Aorta (tissue), 5 donors: ENCODE measurements at regions not wholly inside any gene's neighbourhood (a gene's known extent, or its start where the extent isn't known, plus 50 kb on each side); places are given as distances from the start of the nearest gene placed in this dataset.

ENCODE experiments used
- ATAC-seq: fragments of 200-7000 bp; cut with Tn5 transposase; one replicate; pipeline ENCODE4 v1.9.1; 2022; ENCODE audit warnings: moderate library complexity; ENCODE audit not compliant: low FRiP score
- DNase-seq, 2 donors: peaks; one replicate each; pipeline ENCODE4 v3.0.0-alpha.2; 2020
- H3K27ac ChIP-seq, 2 donors: one replicate each; pipeline ENCODE4 v1.5.1; 2013; ENCODE audit warnings: low read length in 2 of 2, mild to moderate bottlenecking in 2 of 2, moderate library complexity in 2 of 2, control low read depth in 1 of 2, inconsistent platforms in 1 of 2, low read depth in 1 of 2
- H3K27me3 ChIP-seq, 2 donors: one replicate each; pipeline ENCODE4 v1.6.1; 2013; ENCODE audit warnings: control low read depth in 1 of 2, low read length in 1 of 2, mild to moderate bottlenecking in 1 of 2, moderate library complexity in 1 of 2; ENCODE audit not compliant: insufficient read depth in 2 of 2, control insufficient read depth in 1 of 2
- H3K36me3 ChIP-seq, 2 donors: one replicate each; pipeline ENCODE4 v1.6.1; 2013; ENCODE audit warnings: control low read depth in 1 of 2, low read length in 1 of 2, mild to moderate bottlenecking in 1 of 2; ENCODE audit not compliant: insufficient read depth in 2 of 2, control insufficient read depth in 1 of 2
- H3K4me1 ChIP-seq, 2 donors: one replicate each; pipeline ENCODE4 v1.6.1; 2013; ENCODE audit warnings: low read length in 2 of 2, control low read depth in 1 of 2, mild to moderate bottlenecking in 1 of 2, moderate library complexity in 1 of 2; ENCODE audit not compliant: insufficient read depth in 2 of 2, control insufficient read depth in 1 of 2
- H3K4me3 ChIP-seq, 2 donors: one replicate each; pipeline ENCODE4 v1.5.1; 2013; ENCODE audit warnings: low read length in 2 of 2, control low read depth in 1 of 2, mild to moderate bottlenecking in 1 of 2
- H3K9me3 ChIP-seq: one replicate; pipeline ENCODE4 v1.6.1; 2013; ENCODE audit warnings: mild to moderate bottlenecking, low read length; ENCODE audit not compliant: control insufficient read depth
- WGBS, 2 donors: extraction: QIAGEN DNeasy Blood & Tissue Kit; methylation state at CpG; one replicate each; pipeline ENCODE4 v1.1.7; 2013; 5-methylcytosine and 5-hydroxymethylcytosine counted together
- intact Hi-C, 2 donors: fragments of 100-400 bp; cut with DNase I; formaldehyde crosslinking; loops; one replicate each; pipeline versions ENCODE4 v1.14.2 to v1.15.0; 2022
- donor health status: healthy with polysubstance abuse.
- donor health status: Bipolar disorder and iron deficiency.
- donor health status: DM: no; HTN: no; CAD: no.
- donor health status: DM: no; HTN: no; CAD: no.
- donor health status: DM: yes; HTN: yes; CAD: no.

GRCh38 chr12:86456241-86456640, 200.1 kb upstream of the MGAT4C start:
- ATAC-seq (no peak), DNase-seq (no peak)
- Histone ChIP-seq H3K4me1 (no peaks in the 10 kb centered on the region), H3K36me3 (no peaks in the 10 kb centered on the region), H3K27me3 (no peaks in the 10 kb centered on the region), H3K27ac (no peak overlapping the region), H3K4me3 (no peak overlapping the region), H3K9me3 (no peaks in the 10 kb centered on the region)
- 84 to 91% methylated on average over 3 of the region's 3 CpGs for WGBS, 2 donors
- intact Hi-C loops, result no loop called here

- WGBS, 2 donors, result 36 to 52% methylated on average over 5 of the region's 5 CpGs
- Histone ChIP-seq H3K36me3 (no peaks in the 10 kb centered on the region), H3K27me3 (no peaks in the 10 kb centered on the region), H3K27ac (no peak overlapping the region), H3K4me3 (no peak overlapping the region), H3K4me1 (peaks cover 0 to 2% of the 10 kb centered on the region in 2 donors), H3K9me3 (no peaks in the 10 kb centered on the region)
- no peak for ATAC-seq
- DNase-seq, result no peak
- intact Hi-C loops, result no loop called here
Measured at GRCh38 chr12:86445356-86445755, 189.2 kb upstream of the MGAT4C start.

GRCh38 chr12:86435053-86435452, 178.9 kb upstream of the MGAT4C start:
- H3K27ac ChIP-seq, result no peak overlapping the region
- WGBS, 2 donors, result 10 to 25% methylated on average over 1 of the region's 1 CpG
- no peaks in the 10 kb centered on the region for H3K27me3 ChIP-seq
- no peaks in the 10 kb centered on the region for H3K36me3 ChIP-seq
- H3K4me1 ChIP-seq, result no peaks in the 10 kb centered on the region
- no peak overlapping the region for H3K4me3 ChIP-seq
- intact Hi-C loops, result no loop called here
- DNase-seq (no peak), ATAC-seq (no peak)
- H3K9me3 ChIP-seq, result peaks cover 6% of the 10 kb centered on the region

DNA sequence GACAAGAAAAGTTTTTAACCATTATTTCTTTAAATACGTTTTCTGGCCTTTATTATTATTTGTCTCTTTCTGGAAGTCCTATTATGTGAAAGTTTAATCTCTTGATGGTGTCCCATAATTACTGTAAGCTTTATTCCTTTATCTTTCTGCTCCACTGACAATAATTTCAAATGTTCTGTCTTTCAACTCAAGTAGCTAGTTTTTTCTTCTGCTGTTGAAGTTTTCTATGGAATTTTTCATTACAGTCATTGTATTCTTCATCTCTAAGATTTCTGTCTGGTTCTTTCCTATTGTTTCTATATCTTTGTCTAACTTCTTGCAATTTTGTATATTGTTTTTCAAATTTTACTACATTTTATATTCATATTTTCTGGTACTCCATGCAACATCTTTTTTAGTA, 173.6 kb upstream of the MGAT4C start:
- Histone ChIP-seq H3K36me3 (no peaks in the 10 kb centered on the region), H3K9me3 (peaks cover 7% of the 10 kb centered on the region), H3K4me1 (no peaks in the 10 kb centered on the region), H3K27ac (no peak overlapping the region), H3K4me3 (no peak overlapping the region), H3K27me3 (no peaks in the 10 kb centered on the region)
- WGBS, 2 donors, result 69 to 71% methylated on average over 1 of the region's 1 CpG
- intact Hi-C loops, result no loop called here
- DNase-seq, result no peak
- no peak for ATAC-seq

GRCh38 chr12:86421333-86421732, 165.1 kb upstream of the MGAT4C start:
- no peaks in the 10 kb centered on the region for H3K36me3 ChIP-seq
- intact Hi-C loops, result no loop called here
- no peaks in the 10 kb centered on the region for H3K9me3 ChIP-seq
- 89 to 94% methylated on average over 8 of the region's 8 CpGs for WGBS, 2 donors
- H3K27ac ChIP-seq, result no peak overlapping the region
- DNase-seq (peak in 1 of 2 donors; percentile 31), ATAC-seq (no peak)
- H3K4me3 ChIP-seq, result no peak overlapping the region
- H3K4me1 ChIP-seq, result no peaks in the 10 kb centered on the region
- no peaks in the 10 kb centered on the region for H3K27me3 ChIP-seq

- H3K27me3 ChIP-seq, result no peaks in the 10 kb centered on the region
- peaks cover 6% of the 10 kb centered on the region for H3K9me3 ChIP-seq
- no peak overlapping the region for H3K27ac ChIP-seq
- no peak for ATAC-seq
- DNase-seq, result no peak
- no peaks in the 10 kb centered on the region for H3K36me3 ChIP-seq
- H3K4me3 ChIP-seq, result no peak overlapping the region
- WGBS, 2 donors, result 86 to 87% methylated on average over 3 of the region's 3 CpGs
- H3K4me1 ChIP-seq, result no peaks in the 10 kb centered on the region
- intact Hi-C loops, result no loop called here
Measured at GRCh38 chr12:86414201-86414600, 158.0 kb upstream of the MGAT4C start.

DNA sequence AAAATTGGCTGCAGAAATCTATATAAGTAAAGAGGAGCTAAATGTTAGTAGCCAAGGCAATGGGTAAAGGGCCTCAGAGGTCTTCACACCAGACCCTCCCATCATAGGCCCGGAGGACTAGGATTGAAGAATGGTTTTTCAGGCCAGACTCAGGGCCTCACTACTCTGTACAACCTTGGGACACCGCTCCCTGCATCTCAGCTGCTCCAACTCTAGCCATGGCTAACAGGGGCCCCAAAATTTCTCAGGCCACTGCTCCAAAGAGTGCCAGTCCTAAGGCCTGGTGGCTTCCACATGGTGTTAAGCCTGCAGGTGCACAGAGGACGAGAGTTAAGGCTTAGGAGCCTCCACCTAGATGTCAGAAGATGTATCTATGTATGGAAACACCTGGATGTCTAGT, 155.5 kb upstream of the MGAT4C start:
- Histone ChIP-seq H3K9me3 (peaks cover 6% of the 10 kb centered on the region), H3K4me1 (no peaks in the 10 kb centered on the region), H3K36me3 (no peaks in the 10 kb centered on the region), H3K27me3 (no peaks in the 10 kb centered on the region), H3K27ac (no peak overlapping the region), H3K4me3 (no peak overlapping the region)
- ATAC-seq, result no peak
- DNase-seq, result no peak
- intact Hi-C loops, result no loop called here
- 74 to 87% methylated on average over 3 of the region's 3 CpGs for WGBS, 2 donors

- DNase-seq (no peak), ATAC-seq (no peak)
- Histone ChIP-seq H3K4me3 (no peak overlapping the region), H3K9me3 (peaks cover 6% of the 10 kb centered on the region), H3K4me1 (no peaks in the 10 kb centered on the region), H3K27ac (no peak overlapping the region), H3K27me3 (no peaks in the 10 kb centered on the region), H3K36me3 (no peaks in the 10 kb centered on the region)
- intact Hi-C loops, result no loop called here
- WGBS, 2 donors, result 50 to 63% methylated on average over 5 of the region's 5 CpGs
Measured at GRCh38 chr12:86407620-86408208, 151.5 kb upstream of the MGAT4C start.

DNA sequence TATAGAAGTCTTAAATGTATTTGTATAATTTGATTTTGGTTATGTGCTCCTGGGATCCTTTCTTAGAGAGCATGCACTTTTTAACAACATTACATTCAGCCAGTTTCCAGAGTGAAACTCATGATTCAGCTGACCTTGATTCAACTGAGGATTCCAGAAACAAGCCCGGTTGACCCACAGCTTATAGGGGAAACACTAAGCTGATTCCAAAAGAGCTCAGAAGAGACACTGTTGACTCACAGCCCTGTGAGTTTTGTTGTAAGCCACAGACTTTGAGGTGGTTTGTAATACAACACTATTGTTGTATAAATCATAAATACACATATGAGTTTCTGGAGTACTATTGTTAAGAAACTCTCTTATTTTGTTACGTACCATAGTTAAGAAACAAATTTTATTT, 133.8 kb upstream of the MGAT4C start:
- DNase-seq, result no peak
- no peak overlapping the region for H3K4me3 ChIP-seq

More for the DNA sequence above, 133.8 kb upstream of the MGAT4C start:
- no peaks in the 10 kb centered on the region for H3K27me3 ChIP-seq
- no peak for ATAC-seq
- WGBS, 2 donors, result 76 to 79% methylated on average over 2 of the region's 2 CpGs
- no peaks in the 10 kb centered on the region for H3K4me1 ChIP-seq
- no peaks in the 10 kb centered on the region for H3K36me3 ChIP-seq
- H3K27ac ChIP-seq, result no peak overlapping the region
- no peaks in the 10 kb centered on the region for H3K9me3 ChIP-seq
- intact Hi-C loops, result no loop called here
